Activated naive CD4-positive, alpha-beta T cell treated with anti-CD3 and anti-CD28 coated beads, Interleukin-2, amount 50 U/mL, for 24 hours (primary cell): ENCODE measurements at regions not wholly inside any gene's neighbourhood (a gene's known extent, or its start where the extent isn't known, plus 50 kb on each side); places are given as distances from the start of the nearest gene placed in this dataset.
"Not testable (repeated sequence)": the region's sequence is repeated elsewhere in the genome, so short reads cannot be mapped to it uniquely, and the experiment has no call there.

Experiments used
- H3K27ac Mint-ChIP-seq: one replicate; pipeline ENCODE4 v1.8.0; 2021; ENCODE audit warnings: mild to moderate bottlenecking, mixed read lengths
- H3K27me3 Mint-ChIP-seq: one replicate; pipeline ENCODE4 v1.8.0; 2021; ENCODE audit warnings: mixed read lengths
- H3K36me3 Mint-ChIP-seq: one replicate; pipeline ENCODE4 v1.8.0; 2021; ENCODE audit warnings: mixed read lengths
- H3K4me1 Mint-ChIP-seq: one replicate; pipeline ENCODE4 v1.8.0; 2021; ENCODE audit warnings: mixed read lengths
- H3K4me3 Mint-ChIP-seq: one replicate; pipeline ENCODE4 v1.8.0; 2021; ENCODE audit warnings: mild to moderate bottlenecking, mixed read lengths
- H3K9me3 Mint-ChIP-seq: one replicate; pipeline ENCODE4 v1.8.0; 2021; ENCODE audit warnings: mixed read lengths

DNA sequence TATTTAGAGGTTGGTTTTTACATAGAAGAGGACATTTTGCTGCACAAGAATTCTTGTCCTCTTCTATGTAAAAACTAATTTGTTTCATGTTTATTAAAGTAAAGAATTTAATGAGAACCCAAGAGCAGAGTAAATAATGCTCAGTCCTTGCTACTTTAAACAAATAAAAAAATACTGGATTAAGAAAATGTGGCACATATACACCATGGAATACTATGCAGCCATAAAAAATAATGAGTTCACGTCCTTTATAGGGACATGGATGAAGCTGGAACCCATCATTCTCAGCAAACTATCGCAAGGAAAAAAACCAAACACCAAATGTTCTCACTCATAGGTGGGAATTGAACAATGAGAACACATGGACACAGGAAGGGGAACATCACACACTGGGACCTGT, 643.6 kb downstream of the NR2F1-AS1 start:
- not testable (repeated sequence) for H3K9me3 Mint-ChIP-seq, H3K27ac Mint-ChIP-seq, H3K4me3 Mint-ChIP-seq, H3K4me1 Mint-ChIP-seq, H3K27me3 Mint-ChIP-seq, H3K36me3 Mint-ChIP-seq

DNA sequence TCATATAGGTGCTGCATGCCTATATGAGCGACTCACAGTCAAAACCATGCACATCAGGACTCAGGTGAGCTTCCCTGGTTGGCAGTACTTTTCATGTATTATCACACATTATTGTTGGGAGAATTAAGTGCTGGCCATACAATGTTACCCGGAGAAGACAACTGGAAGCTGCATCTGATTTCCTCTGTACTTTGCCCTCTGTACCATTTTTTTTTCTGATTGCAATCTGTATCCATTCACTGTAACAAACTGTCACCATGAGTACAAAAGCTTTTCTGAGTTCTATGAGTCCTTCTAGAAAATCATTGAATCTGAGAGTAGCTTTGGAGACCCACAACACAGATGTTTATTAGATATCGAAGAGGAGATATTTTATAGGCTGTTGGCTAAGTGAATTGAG, 651.0 kb downstream of the NR2F1-AS1 start:
- Mint-ChIP-seq H3K36me3 (no peaks in the 10 kb centered on the region), H3K27ac (no peak overlapping the region), H3K4me1 (no peaks in the 10 kb centered on the region), H3K4me3 (no peak overlapping the region), H3K9me3 (peaks cover 6% of the 10 kb centered on the region), H3K27me3 (no peaks in the 10 kb centered on the region)

DNA sequence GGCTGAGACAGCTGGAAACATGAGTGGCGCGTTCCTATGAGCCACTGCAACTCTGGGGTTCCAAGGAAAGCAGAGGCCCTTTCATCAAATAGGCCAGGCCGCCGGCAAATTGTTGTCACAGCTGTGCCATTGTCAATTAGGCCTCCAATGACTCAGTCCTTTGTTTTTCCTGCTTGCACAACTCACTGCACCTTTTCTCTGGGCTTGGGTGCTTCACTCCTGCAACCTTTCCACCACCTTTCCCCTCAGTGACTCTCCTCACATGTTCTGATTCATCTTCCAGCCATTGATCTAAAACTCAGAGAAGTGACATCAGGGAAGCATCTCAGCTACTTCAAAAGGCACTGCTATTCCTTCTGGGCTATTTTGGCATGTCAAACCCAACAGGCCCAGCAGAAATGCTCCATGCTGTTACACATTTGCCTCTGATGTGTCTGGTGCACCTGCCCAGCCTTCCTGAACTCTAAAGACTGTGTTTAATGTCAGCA, 653.7 kb downstream of the NR2F1-AS1 start:
- H3K4me3 Mint-ChIP-seq: no peak overlapping the region
- H3K36me3 Mint-ChIP-seq: no peaks in the 10 kb centered on the region
- H3K27me3 Mint-ChIP-seq: no peaks in the 10 kb centered on the region
- no peak overlapping the region for H3K27ac Mint-ChIP-seq
- peaks cover 6% of the 10 kb centered on the region for H3K9me3 Mint-ChIP-seq
- no peaks in the 10 kb centered on the region for H3K4me1 Mint-ChIP-seq

DNA sequence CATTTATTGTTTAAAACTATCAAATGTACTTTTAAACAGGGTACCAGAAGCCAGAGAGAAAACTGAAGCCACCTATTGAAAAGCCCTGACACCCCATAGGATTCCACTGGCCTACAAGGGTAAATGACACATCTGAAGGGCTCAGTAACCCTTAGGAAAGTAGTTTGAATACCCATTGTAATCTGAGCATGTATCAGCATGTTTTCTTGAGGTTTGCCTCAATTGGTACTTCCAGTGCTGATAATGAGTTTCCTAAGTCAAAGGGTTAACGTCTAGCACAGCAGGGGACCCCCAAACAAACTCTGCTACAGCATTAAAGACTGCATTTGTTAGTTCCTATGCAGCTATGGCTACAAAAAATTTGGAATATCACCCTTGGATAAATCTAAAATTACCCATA, 657.1 kb downstream of the NR2F1-AS1 start:
- Mint-ChIP-seq H3K27me3 (no peaks in the 10 kb centered on the region), H3K4me3 (no peak overlapping the region), H3K27ac (no peak overlapping the region)

DNA sequence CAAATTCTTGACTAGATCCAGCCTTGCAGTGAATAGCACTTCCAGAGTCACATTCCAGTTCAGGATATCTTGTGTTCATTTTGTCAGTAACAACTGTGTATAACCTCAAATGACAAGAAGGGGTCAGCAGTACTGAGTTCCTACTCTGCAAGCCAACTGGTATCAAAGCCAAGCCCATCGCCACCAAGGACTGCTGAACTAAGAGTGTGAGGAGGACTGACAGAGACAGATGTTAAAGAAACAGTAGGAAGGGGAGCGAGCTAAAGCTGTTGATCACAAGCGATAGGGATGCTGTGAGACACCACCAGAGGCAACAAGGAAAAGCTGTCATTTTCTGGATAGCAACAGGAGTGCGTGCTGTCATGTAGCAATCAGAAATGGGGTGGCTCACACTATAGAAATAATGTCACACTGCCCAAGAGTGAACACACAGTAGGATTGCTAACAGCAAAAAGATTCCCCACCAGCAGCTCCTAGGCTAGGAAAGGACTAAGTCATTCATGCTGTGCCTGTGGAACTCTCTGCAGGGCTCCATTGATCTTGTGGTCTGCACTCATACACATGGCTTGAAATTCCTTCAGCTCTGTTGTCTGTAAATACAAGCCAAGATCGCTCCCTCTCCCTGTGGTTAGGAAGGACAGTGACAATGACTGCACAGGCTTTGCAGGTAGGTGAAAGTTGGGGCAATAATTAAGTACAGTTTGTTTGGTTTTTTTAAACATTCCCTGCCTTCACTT, 658.6 kb downstream of the NR2F1-AS1 start:
- Mint-ChIP-seq H3K4me1 (no peaks in the 10 kb centered on the region), H3K27me3 (no peaks in the 10 kb centered on the region), H3K36me3 (no peaks in the 10 kb centered on the region), H3K27ac (no peak overlapping the region), H3K9me3 (no peaks in the 10 kb centered on the region), H3K4me3 (no peak overlapping the region)

More for the DNA sequence above, 657.1 kb downstream of the NR2F1-AS1 start:
- H3K36me3 Mint-ChIP-seq: no peaks in the 10 kb centered on the region
- no peaks in the 10 kb centered on the region for H3K9me3 Mint-ChIP-seq
- H3K4me1 Mint-ChIP-seq: no peaks in the 10 kb centered on the region

DNA sequence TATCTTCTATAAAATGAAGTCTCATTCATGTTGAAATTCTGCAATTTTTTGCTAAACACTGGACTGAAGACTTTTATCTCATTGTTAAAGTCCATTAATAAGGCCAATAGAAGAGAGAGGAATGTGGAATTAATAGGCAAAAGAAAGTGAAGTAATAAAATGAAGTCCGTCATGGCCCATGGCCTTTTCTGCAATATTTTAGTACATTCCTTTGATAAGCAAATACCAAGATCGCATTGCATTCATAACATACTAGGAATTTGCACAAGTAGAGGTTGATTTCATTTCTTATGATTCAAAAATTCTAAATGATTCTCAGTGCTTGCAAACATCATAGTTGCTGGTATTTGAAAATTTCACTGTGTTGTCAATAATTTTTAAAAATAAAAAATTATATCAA, 664.0 kb downstream of the NR2F1-AS1 start:
- Mint-ChIP-seq H3K4me1 (no peaks in the 10 kb centered on the region), H3K4me3 (no peak overlapping the region), H3K27me3 (no peaks in the 10 kb centered on the region)

DNA sequence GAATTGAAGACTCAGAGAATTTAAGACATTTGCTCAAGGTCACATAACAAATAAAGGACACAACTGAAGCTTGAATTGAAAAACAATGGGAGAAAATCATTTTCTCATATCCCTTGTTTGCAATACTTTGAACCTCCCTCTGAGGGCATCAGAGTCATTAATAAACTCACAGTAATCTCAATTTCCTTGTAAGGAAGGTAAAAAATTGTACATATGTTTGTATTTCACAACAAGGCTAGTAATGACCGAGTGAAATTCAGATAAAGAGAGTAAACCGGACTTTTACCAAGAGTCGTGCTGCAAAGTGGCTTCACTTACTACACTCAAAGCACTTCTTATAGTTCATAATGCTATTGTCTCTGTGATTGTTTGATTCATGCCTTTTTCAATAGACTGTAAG, 665.0 kb downstream of the NR2F1-AS1 start:
- Mint-ChIP-seq H3K9me3 (no peaks in the 10 kb centered on the region), H3K27ac (no peak overlapping the region), H3K4me3 (no peak overlapping the region), H3K36me3 (no peaks in the 10 kb centered on the region), H3K4me1 (no peaks in the 10 kb centered on the region), H3K27me3 (no peaks in the 10 kb centered on the region)

More for the DNA sequence above, 664.0 kb downstream of the NR2F1-AS1 start:
- Mint-ChIP-seq H3K9me3 (no peaks in the 10 kb centered on the region), H3K27ac (no peak overlapping the region), H3K36me3 (no peaks in the 10 kb centered on the region)

DNA sequence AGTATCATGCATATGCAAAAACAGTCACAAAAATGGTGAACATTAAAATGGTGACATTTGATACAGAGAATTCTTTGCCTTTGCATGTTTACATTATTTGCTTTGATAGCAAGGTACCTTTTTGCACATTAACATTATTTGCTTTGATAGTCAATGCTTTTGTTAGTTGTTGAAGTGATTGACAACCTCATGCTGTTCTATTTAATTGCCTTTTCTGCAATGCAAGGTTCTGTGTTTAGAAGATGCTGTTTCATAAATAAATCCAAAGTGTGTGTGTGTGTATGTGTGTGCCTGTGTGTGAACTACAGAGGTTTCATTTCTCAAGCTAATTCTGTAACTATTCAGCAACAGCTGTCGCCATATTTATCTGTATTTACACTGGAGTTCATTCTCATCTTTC, 668.7 kb downstream of the NR2F1-AS1 start:
- Mint-ChIP-seq H3K27ac (no peak overlapping the region), H3K27me3 (no peaks in the 10 kb centered on the region), H3K4me1 (no peaks in the 10 kb centered on the region), H3K36me3 (no peaks in the 10 kb centered on the region), H3K4me3 (no peak overlapping the region), H3K9me3 (no peaks in the 10 kb centered on the region)

DNA sequence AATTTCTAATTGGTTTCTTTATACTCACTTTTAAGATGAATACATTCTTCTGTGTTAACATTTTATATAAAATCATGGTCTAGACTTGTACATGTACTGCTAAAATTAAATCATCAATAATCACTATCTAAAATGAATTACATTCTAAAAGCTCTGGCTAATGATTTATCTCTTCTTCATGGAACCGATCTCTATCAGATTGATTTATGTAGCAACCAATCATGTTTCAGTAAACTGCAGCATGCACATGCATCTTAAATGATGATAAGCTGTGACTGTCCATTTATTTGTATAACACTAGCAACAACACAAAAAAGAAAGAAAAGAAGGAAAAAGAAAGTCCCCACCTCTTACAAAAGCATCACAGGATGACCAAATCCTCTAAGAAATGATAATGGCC, 669.2 kb downstream of the NR2F1-AS1 start:
- no peaks in the 10 kb centered on the region for H3K36me3 Mint-ChIP-seq
- no peak overlapping the region for H3K27ac Mint-ChIP-seq
- no peak overlapping the region for H3K4me3 Mint-ChIP-seq
- no peaks in the 10 kb centered on the region for H3K4me1 Mint-ChIP-seq
- no peaks in the 10 kb centered on the region for H3K9me3 Mint-ChIP-seq
- H3K27me3 Mint-ChIP-seq: no peaks in the 10 kb centered on the region

DNA sequence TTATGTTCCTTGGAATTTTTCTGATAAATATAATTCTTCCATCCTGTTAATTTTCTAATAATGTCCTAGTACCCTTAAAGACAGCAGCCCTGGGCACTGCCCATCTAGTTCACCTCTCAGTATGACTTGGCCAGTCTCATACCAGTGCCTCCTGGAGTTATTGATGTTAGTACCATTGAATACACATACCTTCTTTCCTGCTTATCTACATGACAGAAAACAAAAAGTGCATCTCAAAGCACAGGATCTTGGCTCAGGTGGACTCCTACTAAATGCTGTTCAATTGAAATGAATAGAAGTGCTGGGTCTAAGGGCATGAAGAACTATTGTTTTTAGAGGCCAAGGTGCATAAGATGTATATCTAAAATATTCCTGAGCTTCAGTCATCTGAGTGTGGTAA, 669.7 kb downstream of the NR2F1-AS1 start:
- H3K9me3 Mint-ChIP-seq: no peaks in the 10 kb centered on the region
- H3K4me3 Mint-ChIP-seq: no peak overlapping the region
- no peaks in the 10 kb centered on the region for H3K27me3 Mint-ChIP-seq
- H3K4me1 Mint-ChIP-seq: no peaks in the 10 kb centered on the region
- no peaks in the 10 kb centered on the region for H3K36me3 Mint-ChIP-seq
- H3K27ac Mint-ChIP-seq: no peak overlapping the region

DNA sequence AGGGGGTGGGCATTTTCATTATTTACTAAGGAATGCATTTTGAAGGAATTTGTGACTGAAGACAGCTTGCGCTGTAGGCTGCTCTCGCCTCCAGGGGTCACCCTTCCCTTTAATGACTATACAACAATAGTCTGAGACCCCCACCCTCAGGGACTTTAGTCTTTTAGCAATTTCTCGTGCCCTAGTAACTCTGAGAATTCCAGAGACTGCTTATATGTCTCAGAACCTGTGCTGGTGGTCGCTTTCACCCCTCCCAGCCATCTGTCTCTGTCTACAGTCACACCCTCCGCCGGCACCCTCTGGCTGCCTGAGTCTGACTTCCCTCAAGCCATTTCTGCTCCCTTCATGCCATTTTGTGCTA, 671.4 kb downstream of the NR2F1-AS1 start:
- H3K4me3 Mint-ChIP-seq: no peak overlapping the region
- H3K4me1 Mint-ChIP-seq: no peaks in the 10 kb centered on the region
- no peaks in the 10 kb centered on the region for H3K36me3 Mint-ChIP-seq
- no peaks in the 10 kb centered on the region for H3K9me3 Mint-ChIP-seq
- H3K27ac Mint-ChIP-seq: no peak overlapping the region
- no peaks in the 10 kb centered on the region for H3K27me3 Mint-ChIP-seq

DNA sequence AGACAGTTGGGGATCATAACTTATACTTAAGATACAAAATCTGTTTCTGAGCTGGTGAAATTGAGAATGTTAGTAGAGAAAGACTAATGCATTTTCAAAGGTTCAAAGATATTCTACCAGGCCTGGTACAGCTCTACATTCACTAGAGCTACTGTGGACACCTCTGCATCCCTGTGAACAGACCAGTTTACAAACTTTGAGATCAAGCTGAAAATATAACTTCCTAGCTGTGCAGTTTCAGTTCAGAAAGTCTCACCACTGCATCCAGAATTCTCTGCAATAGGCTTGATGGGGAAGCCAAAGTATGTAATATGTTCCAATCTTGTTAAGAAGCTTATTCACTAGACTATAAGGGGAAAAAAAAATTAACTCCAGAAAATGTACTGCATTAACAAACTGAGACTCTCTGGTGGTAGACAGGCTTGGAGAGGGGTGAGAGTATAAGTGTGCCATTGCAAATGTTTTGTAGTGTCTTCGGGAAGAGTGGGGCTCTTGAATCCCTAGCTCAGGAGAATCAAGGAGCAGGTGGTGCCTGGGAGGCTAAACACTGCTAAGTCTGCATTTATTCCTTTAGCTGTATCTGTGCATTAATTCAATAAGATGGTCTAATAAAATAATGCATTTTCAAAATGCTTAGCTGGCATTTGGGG, 671.9 kb downstream of the NR2F1-AS1 start:
- H3K4me3 Mint-ChIP-seq: no peak overlapping the region
- no peak overlapping the region for H3K27ac Mint-ChIP-seq
- H3K4me1 Mint-ChIP-seq: no peaks in the 10 kb centered on the region
- no peaks in the 10 kb centered on the region for H3K9me3 Mint-ChIP-seq
- H3K27me3 Mint-ChIP-seq: no peaks in the 10 kb centered on the region
- no peaks in the 10 kb centered on the region for H3K36me3 Mint-ChIP-seq

DNA sequence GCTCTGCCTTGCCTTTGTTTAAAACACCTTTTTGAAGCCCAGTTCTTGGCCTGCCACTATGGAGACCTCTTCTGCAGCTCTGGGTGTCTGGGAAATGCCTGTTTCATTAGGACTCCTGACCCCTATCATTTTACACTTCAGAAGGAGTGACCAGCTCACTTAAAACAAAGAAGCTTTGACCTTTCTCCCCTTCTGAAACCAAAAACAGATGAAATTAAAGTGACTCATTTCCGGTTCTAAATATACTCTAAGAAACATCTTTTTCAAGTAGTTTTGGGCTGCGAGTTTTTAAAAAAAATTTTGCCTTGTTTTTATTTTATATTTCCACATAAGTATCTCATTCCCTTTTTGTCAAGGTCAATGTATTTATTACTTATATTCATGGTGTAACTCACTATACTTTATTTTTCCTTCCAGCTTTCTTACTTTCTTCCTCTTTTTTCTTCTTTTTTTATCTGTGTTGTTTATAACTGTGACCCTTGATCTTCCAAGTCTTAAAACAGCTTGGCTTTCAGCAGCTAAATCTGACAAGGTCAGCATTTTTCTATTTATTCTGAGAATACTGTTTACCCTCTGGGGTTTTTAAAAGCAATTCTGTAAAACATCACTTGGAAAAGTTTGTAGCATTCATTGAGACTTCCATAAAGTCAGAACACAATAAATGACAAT, 672.9 kb downstream of the NR2F1-AS1 start:
- no peaks in the 10 kb centered on the region for H3K9me3 Mint-ChIP-seq
- no peaks in the 10 kb centered on the region for H3K4me1 Mint-ChIP-seq
- no peaks in the 10 kb centered on the region for H3K27me3 Mint-ChIP-seq
- H3K4me3 Mint-ChIP-seq: no peak overlapping the region
- H3K27ac Mint-ChIP-seq: no peak overlapping the region
- no peaks in the 10 kb centered on the region for H3K36me3 Mint-ChIP-seq

DNA sequence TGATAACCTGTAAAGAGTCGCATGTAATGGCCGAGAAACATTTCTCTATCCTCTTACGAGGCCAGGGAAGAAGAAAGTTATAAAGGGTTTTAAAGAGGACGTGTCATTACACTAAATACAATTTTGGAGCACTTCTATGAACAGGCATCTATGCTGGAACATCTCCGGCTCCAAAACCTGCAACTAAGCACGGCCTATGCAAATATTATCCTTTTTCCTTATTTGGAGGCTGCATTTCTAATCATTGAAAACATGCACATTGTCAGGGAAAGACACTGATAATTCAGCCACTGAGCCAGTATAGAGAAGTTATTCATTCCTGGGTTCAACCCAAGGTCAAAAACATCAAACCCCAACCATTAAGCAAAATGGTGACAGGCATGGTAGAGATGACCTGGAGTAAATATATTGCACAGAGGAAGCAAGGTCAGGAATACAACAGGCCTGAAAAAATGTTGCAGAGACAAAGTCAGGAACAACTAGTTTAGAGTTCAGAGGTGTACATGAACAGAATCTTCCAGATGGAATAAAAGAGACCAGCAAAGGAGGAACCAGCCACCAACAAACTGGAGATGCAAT, 674.1 kb downstream of the NR2F1-AS1 start:
- no peaks in the 10 kb centered on the region for H3K4me1 Mint-ChIP-seq
- no peak overlapping the region for H3K27ac Mint-ChIP-seq
- no peaks in the 10 kb centered on the region for H3K9me3 Mint-ChIP-seq

DNA sequence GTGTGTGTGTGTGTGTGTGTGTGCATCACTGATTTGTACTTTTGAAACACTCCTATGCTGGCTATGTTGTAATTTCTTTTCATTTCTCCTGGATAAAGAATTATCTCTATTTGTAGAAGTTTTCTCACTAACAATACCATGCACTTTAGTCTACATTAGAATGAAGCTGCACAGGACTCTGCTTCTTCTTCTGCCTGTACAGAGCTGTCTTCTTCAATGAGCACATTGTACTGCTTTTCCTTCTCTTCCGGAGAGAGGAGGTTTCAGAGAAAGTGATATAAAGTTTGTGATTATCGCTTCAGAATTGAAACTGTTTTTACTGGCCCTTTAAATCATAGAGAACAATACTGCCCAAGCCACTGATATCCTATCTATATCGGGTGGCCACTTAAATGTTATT, 677.0 kb downstream of the NR2F1-AS1 start:
- Mint-ChIP-seq H3K4me3 (no peak overlapping the region), H3K4me1 (no peaks in the 10 kb centered on the region), H3K27me3 (no peaks in the 10 kb centered on the region), H3K27ac (no peak overlapping the region), H3K9me3 (no peaks in the 10 kb centered on the region), H3K36me3 (no peaks in the 10 kb centered on the region)

More for the DNA sequence above, 674.1 kb downstream of the NR2F1-AS1 start:
- Mint-ChIP-seq H3K36me3 (no peaks in the 10 kb centered on the region), H3K4me3 (no peak overlapping the region), H3K27me3 (no peaks in the 10 kb centered on the region)

DNA sequence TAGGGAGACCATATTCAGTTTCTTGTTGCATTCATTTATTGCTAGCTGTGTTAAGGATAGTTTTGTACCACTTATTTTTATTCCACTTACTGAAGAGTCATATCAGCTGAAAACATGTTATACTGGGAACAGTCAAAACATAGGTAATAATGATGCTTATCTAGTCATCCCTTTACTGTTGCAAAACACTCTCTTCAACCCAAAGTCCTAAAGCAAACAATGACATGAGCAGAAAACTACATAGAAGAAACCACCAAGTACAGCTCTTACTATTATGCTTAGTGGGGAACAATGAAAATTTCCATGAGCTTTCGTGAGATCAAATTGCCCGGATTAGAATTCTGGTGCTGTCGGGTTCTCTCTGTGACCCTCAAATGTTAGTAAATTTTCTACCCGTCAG, 681.4 kb downstream of the NR2F1-AS1 start:
- H3K4me3 Mint-ChIP-seq: no peak overlapping the region
- H3K9me3 Mint-ChIP-seq: peaks cover 7% of the 10 kb centered on the region
- no peaks in the 10 kb centered on the region for H3K27me3 Mint-ChIP-seq
- H3K36me3 Mint-ChIP-seq: no peaks in the 10 kb centered on the region
- no peak overlapping the region for H3K27ac Mint-ChIP-seq
- H3K4me1 Mint-ChIP-seq: no peaks in the 10 kb centered on the region
